ENCODE measurements at regions not wholly inside any gene's neighbourhood (a gene's known extent, or its start where the extent isn't known, plus 50 kb on each side); places are given as distances from the start of the nearest gene placed in this dataset.

DNA sequence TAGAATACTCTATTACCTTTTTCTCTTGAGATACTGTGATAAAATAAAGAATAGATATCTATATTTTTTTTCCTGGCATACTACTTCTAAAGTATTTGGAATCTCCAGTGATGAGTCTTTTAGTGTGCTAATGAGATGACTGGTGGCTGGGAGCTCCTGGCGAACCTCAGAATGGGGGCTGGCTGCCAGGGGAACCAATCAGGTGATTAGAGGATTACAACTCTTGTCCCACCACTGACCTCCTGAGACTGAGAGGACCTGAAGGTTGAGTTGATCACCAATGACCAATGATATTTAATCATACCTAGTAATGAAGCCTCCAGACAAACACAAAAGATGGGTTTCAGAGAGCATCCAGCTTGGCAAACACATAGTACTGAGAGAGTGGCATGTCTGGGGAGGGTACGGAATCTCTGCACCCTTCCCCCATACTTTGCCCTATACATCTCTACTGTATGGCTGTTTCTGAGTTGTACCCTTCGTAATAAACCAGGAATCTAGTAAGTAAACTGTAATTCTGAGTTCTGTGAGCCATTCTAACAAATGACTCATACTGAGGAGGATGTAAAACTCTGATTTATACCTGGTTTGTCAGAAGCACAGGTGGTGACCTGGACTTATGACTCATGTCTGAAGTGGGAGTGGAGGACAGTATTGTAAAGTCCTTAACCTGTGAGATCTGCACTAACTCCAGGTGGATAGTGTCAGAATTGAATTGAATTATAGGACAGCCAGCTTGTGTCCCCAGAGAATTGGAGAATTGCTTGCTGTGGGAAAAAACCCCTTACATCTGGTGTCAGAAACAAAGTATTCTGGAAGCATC is 325.3 kb upstream of the LRRC4C start:
- H3K4me3 ChIP-seq (ENCODE audit: low read depth, low read length), result no peak overlapping the region
- H3K27me3 ChIP-seq (ENCODE audit: control insufficient read depth, insufficient read depth, low read length), result no peaks in the 10 kb centered on the region
- CTCF ChIA-PET, result no interaction called here
- POLR2A ChIA-PET, result no interaction called here
- peaks cover 18% of the 10 kb centered on the region for H3K9me3 ChIP-seq (ENCODE audit: control insufficient read depth, insufficient read depth, low read length)
- TF ChIP-seq, protein P1, sequence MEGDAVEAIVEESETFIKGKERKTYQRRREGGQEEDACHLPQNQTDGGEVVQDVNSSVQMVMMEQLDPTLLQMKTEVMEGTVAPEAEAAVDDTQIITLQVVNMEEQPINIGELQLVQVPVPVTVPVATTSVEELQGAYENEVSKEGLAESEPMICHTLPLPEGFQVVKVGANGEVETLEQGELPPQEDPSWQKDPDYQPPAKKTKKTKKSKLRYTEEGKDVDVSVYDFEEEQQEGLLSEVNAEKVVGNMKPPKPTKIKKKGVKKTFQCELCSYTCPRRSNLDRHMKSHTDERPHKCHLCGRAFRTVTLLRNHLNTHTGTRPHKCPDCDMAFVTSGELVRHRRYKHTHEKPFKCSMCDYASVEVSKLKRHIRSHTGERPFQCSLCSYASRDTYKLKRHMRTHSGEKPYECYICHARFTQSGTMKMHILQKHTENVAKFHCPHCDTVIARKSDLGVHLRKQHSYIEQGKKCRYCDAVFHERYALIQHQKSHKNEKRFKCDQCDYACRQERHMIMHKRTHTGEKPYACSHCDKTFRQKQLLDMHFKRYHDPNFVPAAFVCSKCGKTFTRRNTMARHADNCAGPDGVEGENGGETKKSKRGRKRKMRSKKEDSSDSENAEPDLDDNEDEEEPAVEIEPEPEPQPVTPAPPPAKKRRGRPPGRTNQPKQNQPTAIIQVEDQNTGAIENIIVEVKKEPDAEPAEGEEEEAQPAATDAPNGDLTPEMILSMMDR (IDR thresholded peaks at IDR 0.05; ENCODE audit: low read depth, low read length), result no peak
- H3K27ac ChIP-seq (ENCODE audit: low read depth, low read length), result no peak overlapping the region
- DNase-seq (ENCODE audit: low read depth, low spot score), result no peak

DNA sequence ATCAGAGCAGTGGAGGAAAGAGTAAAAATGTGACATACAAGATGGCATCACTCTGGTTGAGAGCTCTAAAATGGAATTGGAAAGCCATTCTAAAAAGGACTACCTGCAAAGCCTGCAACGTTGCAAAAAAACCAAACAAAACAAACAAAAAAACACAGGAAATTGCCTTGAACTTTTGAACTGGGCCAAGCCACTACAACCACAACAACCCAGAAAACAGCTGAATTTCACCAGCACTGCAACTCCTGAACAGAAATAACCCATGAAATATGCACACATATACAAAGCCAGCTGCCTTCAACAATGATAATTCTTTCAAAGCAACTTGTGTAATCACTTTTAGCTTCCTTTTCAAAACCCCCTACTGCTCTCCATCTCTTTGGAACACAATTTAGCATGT is 326.6 kb upstream of the LRRC4C start:
- CTCF ChIA-PET, result no interaction called here

DNA sequence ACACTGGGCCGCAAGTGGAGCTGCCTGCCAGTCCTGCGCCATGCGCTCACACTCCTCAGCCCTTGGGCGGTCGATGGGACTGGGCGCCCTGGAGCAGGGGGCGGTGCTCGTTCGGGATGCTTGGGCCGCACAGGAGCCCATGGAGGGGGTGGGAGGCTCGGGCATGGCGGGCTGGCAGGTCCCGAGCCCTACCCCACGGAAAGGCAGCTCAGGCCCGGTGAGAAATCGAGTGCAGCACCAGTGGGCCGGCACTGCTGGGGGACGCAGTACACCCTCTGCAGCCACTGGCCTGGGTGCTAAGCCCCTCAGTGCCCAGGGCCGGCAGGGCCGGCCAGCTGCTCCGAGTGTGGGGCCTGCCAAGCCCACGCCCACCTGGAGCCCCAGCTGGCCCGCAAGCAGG is 328.7 kb upstream of the LRRC4C start:
- CTCF ChIA-PET, result interaction anchor here (0.7 kb wide), 1 partner anchor 26 kb away, joined by 3 read pairs; no protein-coding TSS in a partner anchor
- DNase-seq (ENCODE audit: low read depth, low spot score), result no peak
- H3K4me3 ChIP-seq (ENCODE audit: low read depth, low read length), result no peak overlapping the region
- TF ChIP-seq, protein P1 (IDR thresholded peaks at IDR 0.05; ENCODE audit: low read depth, low read length), result no peak
- no peak overlapping the region for H3K27ac ChIP-seq (ENCODE audit: low read depth, low read length)
- peaks cover 24% of the 10 kb centered on the region for H3K9me3 ChIP-seq (ENCODE audit: control insufficient read depth, insufficient read depth, low read length)
- H3K27me3 ChIP-seq (ENCODE audit: control insufficient read depth, insufficient read depth, low read length), result no peaks in the 10 kb centered on the region
- POLR2A ChIA-PET, result no interaction called here

More for the DNA sequence above, 326.6 kb upstream of the LRRC4C start:
- Histone ChIP-seq H3K27ac (ENCODE audit: low read depth, low read length) (no peak overlapping the region), H3K27me3 (ENCODE audit: control insufficient read depth, insufficient read depth, low read length) (no peaks in the 10 kb centered on the region), H3K4me3 (ENCODE audit: low read depth, low read length) (no peak overlapping the region), H3K9me3 (ENCODE audit: control insufficient read depth, insufficient read depth, low read length) (peaks cover 19% of the 10 kb centered on the region)
- DNase-seq (ENCODE audit: low read depth, low spot score), result no peak
- POLR2A ChIA-PET, result no interaction called here
- TF ChIP-seq, protein P1 (IDR thresholded peaks at IDR 0.05; ENCODE audit: low read depth, low read length), result no peak

DNA sequence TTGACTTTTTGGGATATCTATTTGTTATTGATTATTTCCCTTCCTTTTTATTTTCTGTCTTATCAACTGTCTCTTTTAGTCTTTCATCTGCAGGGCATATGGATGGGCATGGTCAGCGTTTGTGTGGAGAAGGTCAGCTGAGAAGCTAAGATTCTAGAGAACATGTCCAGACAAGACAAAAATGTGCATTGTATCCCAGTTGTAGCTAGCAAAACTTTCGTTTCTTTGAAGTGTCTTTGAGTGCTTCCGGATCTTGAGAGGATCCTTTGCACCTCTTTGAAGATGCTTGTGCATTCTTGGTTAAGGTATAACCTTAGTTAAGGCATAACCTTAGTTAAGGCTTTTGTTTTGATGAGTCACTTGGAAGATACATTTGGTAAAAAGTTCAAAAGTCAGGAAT is 329.9 kb upstream of the LRRC4C start:
- no peak overlapping the region for H3K27ac ChIP-seq (ENCODE audit: low read depth, low read length)
- ChIA-PET CTCF (no interaction called here), POLR2A (no interaction called here)
- H3K27me3 ChIP-seq (ENCODE audit: control insufficient read depth, insufficient read depth, low read length), result no peaks in the 10 kb centered on the region
- TF ChIP-seq, protein P1 (IDR thresholded peaks at IDR 0.05; ENCODE audit: low read depth, low read length), result no peak
- H3K9me3 ChIP-seq (ENCODE audit: control insufficient read depth, insufficient read depth, low read length), result peaks cover 24% of the 10 kb centered on the region
- no peak overlapping the region for H3K4me3 ChIP-seq (ENCODE audit: low read depth, low read length)
- no peak for DNase-seq (ENCODE audit: low read depth, low spot score)

GRCh38 chr11:41795004-41795403 is 335.6 kb upstream of the LRRC4C start:
- TF ChIP-seq, protein P1 (IDR thresholded peaks at IDR 0.05; ENCODE audit: low read depth, low read length), result no peak
- ChIA-PET CTCF (no interaction called here), POLR2A (no interaction called here)
- H3K27ac ChIP-seq (ENCODE audit: low read depth, low read length), result no peak overlapping the region
- DNase-seq (ENCODE audit: low read depth, low spot score), result no peak
- H3K27me3 ChIP-seq (ENCODE audit: control insufficient read depth, insufficient read depth, low read length), result no peaks in the 10 kb centered on the region
- H3K4me3 ChIP-seq (ENCODE audit: low read depth, low read length), result no peak overlapping the region
- peaks cover 14% of the 10 kb centered on the region; the same call in 1 of the 2 replicates for H3K9me3 ChIP-seq (ENCODE audit: control insufficient read depth, insufficient read depth, low read length)
